ENCODE measurements at regions not wholly inside any gene's neighbourhood (a gene's known extent, or its start where the extent isn't known, plus 50 kb on each side); places are given as distances from the start of the nearest gene placed in this dataset.

DNA sequence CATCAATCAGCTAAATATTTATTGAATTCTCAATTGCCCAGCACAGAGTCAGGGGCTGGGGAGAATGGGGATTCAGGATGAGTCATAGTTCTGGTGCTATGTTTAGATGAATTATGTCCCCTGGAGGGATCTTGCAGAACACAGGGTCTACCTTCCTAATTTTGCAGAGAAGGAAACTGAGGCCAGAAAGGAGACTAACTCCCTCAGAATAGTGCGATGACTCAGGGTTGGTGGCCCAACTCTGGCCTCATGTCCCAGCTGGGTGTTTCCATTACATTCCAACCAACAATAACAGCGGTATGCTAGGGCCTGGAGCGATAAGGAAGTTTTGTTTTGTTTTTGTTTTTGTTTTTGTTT lies 270.9 kb downstream of the TLE3 start:
- Histone ChIP-seq H2AFZ (ENCODE audit: low read length) (no peak overlapping the region), H3K4me2 (ENCODE audit: low read depth, low read length, poor library complexity, severe bottlenecking) (no peak overlapping the region), H3K9me2 (replicated peaks; ENCODE audit: insufficient read depth, low read length) (no peaks in the 10 kb centered on the region)

DNA sequence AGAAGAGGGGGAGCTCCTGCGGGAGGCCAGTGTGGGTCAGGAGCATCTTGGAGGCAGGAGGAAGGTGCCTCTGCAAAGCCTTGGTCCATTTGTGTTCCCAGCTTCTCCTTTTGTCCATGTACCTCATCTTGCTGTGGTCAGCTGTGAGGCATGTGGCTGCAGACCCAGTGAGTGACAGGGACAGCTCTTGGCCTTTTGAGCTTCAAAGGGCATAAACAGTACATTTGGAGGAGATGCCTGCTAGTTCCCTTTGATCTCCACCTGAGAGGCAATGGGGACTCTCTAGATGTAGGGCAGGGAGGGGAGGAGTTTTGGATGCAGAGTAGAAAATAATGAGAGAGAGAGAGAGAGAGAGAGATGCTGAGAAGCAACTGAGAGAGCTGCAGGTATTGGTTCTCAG lies 270.0 kb downstream of the TLE3 start:
- H4K20me1 ChIP-seq (ENCODE audit: insufficient read depth, low read depth, low read length), result no peaks in the 10 kb centered on the region
- no peaks in the 10 kb centered on the region for H3K79me2 ChIP-seq (ENCODE audit: low read length)
- H3K27me3 ChIP-seq (ENCODE audit: low read length), result no peaks in the 10 kb centered on the region
- H3K9me3 ChIP-seq (ENCODE audit: low read length), result no peaks in the 10 kb centered on the region
- no peak for DNase-seq
- no peak overlapping the region for H3K27ac ChIP-seq (ENCODE audit: low read length)
- H3K9me2 ChIP-seq (replicated peaks; ENCODE audit: insufficient read depth, low read length), result no peaks in the 10 kb centered on the region
- no peaks in the 10 kb centered on the region for H3K36me3 ChIP-seq (ENCODE audit: insufficient read depth, low read length)
- H3K4me1 ChIP-seq (ENCODE audit: low read length), result peaks cover 32% of the 10 kb centered on the region
- no peak overlapping the region for H3K4me2 ChIP-seq (ENCODE audit: low read depth, low read length, poor library complexity, severe bottlenecking)
- H3K4me3 ChIP-seq (ENCODE audit: low read length), result no peak overlapping the region
- H3K9ac ChIP-seq (ENCODE audit: low read length), result no peak overlapping the region
- H2AFZ ChIP-seq (ENCODE audit: low read length), result no peak overlapping the region

More for the DNA sequence above, 270.9 kb downstream of the TLE3 start:
- Histone ChIP-seq H3K9me3 (ENCODE audit: low read length) (no peaks in the 10 kb centered on the region), H3K4me1 (ENCODE audit: low read length) (peaks cover 36% of the 10 kb centered on the region), H4K20me1 (ENCODE audit: insufficient read depth, low read depth, low read length) (no peaks in the 10 kb centered on the region), H3K36me3 (ENCODE audit: insufficient read depth, low read length) (no peaks in the 10 kb centered on the region), H3K27ac (ENCODE audit: low read length) (no peak overlapping the region), H3K79me2 (ENCODE audit: low read length) (no peaks in the 10 kb centered on the region), H3K9ac (ENCODE audit: low read length) (no peak overlapping the region), H3K4me3 (ENCODE audit: low read length) (no peak overlapping the region), H3K27me3 (ENCODE audit: low read length) (no peaks in the 10 kb centered on the region)
- no peak for DNase-seq

DNA sequence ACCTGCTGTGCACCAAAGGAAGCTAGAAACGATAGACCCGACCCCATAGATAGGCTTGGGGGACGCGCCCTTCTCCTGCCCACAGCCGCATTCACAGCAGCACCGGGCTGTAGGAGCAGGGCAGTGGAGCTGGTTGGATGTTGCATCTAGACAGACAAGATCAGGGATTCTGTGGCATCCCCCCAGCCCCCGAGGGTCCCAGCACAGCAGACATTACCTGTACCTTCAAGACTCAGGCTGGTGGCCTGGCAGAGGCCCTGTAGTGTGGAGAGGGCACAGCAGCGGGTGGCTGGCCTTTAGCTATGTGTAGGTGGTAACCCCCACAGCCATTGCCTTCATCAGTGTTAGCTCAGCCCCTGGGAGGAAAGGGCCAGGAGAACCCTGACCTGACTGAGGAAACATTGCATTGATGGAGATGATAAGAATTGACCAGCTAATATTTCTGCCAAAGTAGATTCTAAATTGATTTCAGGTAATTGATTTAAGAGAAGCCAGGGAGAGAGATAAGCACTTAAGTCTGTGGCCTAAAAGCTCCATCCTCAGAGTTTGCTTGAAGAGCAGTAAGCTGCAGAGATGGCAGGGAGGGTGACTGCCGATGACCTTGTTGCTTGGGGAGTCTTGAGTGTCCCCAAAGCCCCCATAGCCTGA lies 269.4 kb downstream of the TLE3 start:
- H3K9me2 ChIP-seq (replicated peaks; ENCODE audit: insufficient read depth, low read length), result no peaks in the 10 kb centered on the region
- H3K27me3 ChIP-seq (ENCODE audit: low read length), result no peaks in the 10 kb centered on the region
- H3K36me3 ChIP-seq (ENCODE audit: insufficient read depth, low read length), result no peaks in the 10 kb centered on the region
- H4K20me1 ChIP-seq (ENCODE audit: insufficient read depth, low read depth, low read length), result no peaks in the 10 kb centered on the region
- no peak overlapping the region for H3K27ac ChIP-seq (ENCODE audit: low read length)
- no peaks in the 10 kb centered on the region for H3K9me3 ChIP-seq (ENCODE audit: low read length)
- H3K79me2 ChIP-seq (ENCODE audit: low read length), result no peaks in the 10 kb centered on the region
- H3K9ac ChIP-seq (ENCODE audit: low read length), result no peak overlapping the region
- H3K4me1 ChIP-seq (ENCODE audit: low read length), result peaks cover 32% of the 10 kb centered on the region
- H3K4me2 ChIP-seq (ENCODE audit: low read depth, low read length, poor library complexity, severe bottlenecking), result no peak overlapping the region
- DNase-seq, result no peak
- no peak overlapping the region for H3K4me3 ChIP-seq (ENCODE audit: low read length)
- no peak overlapping the region for H2AFZ ChIP-seq (ENCODE audit: low read length)

DNA sequence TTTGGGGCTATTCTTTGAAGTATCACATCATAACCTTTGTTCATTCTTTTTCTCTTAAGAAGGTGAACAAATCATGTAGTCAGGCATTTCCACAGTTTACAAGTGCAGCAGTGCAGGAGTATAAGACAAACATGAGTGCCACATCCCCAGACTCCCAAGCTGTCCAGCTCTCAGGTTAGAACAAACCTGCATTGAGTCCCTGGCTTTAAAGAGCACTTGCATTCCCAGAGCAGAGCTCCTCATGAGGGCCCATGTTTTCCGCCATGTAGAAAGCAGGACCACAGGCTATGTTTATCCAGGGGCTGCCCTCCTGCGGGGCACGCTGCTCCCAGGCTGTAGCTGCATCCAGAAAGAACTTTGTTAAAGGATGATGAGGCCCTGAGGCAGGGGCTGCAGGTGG lies 267.7 kb downstream of the TLE3 start:
- Histone ChIP-seq H4K20me1 (ENCODE audit: insufficient read depth, low read depth, low read length) (no peaks in the 10 kb centered on the region), H3K9ac (ENCODE audit: low read length) (no peak overlapping the region), H3K4me2 (ENCODE audit: low read depth, low read length, poor library complexity, severe bottlenecking) (no peak overlapping the region), H3K27me3 (ENCODE audit: low read length) (no peaks in the 10 kb centered on the region), H3K79me2 (ENCODE audit: low read length) (no peaks in the 10 kb centered on the region), H3K9me3 (ENCODE audit: low read length) (no peaks in the 10 kb centered on the region), H3K27ac (ENCODE audit: low read length) (no peak overlapping the region), H3K9me2 (replicated peaks; ENCODE audit: insufficient read depth, low read length) (no peaks in the 10 kb centered on the region), H3K36me3 (ENCODE audit: insufficient read depth, low read length) (no peaks in the 10 kb centered on the region), H2AFZ (ENCODE audit: low read length) (no peak overlapping the region), H3K4me1 (ENCODE audit: low read length) (peaks cover 37% of the 10 kb centered on the region), H3K4me3 (ENCODE audit: low read length) (no peak overlapping the region)
- DNase-seq, result no peak

DNA sequence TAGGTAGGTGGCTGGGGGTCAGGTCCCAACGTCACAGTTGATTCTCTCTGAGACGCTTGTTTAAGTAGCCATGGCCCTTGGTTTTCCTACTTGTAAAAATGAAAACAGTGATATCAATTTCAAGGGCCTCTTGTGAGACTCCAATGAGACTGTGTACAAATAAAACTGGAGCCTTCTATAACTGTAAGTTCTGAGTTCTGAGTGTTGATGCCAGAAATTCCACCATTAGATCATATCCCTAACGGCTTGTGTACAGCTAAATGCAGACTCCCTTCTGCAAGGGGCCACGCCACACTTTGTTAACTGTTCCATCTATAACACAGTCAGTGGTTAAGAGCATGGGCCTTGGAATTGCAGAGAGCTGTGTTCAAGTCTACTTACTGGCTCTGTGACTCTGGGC lies 267.3 kb downstream of the TLE3 start:
- Histone ChIP-seq H3K4me3 (ENCODE audit: low read length) (no peak overlapping the region), H3K36me3 (ENCODE audit: insufficient read depth, low read length) (no peaks in the 10 kb centered on the region), H3K79me2 (ENCODE audit: low read length) (no peaks in the 10 kb centered on the region), H3K4me2 (ENCODE audit: low read depth, low read length, poor library complexity, severe bottlenecking) (no peak overlapping the region), H3K4me1 (ENCODE audit: low read length) (peaks cover 41% of the 10 kb centered on the region), H3K9ac (ENCODE audit: low read length) (no peak overlapping the region), H3K9me2 (replicated peaks; ENCODE audit: insufficient read depth, low read length) (no peaks in the 10 kb centered on the region), H3K9me3 (ENCODE audit: low read length) (no peaks in the 10 kb centered on the region), H3K27me3 (ENCODE audit: low read length) (no peaks in the 10 kb centered on the region), H4K20me1 (ENCODE audit: insufficient read depth, low read depth, low read length) (no peaks in the 10 kb centered on the region), H3K27ac (ENCODE audit: low read length) (no peak overlapping the region), H2AFZ (ENCODE audit: low read length) (no peak overlapping the region)
- DNase-seq, result no peak

DNA sequence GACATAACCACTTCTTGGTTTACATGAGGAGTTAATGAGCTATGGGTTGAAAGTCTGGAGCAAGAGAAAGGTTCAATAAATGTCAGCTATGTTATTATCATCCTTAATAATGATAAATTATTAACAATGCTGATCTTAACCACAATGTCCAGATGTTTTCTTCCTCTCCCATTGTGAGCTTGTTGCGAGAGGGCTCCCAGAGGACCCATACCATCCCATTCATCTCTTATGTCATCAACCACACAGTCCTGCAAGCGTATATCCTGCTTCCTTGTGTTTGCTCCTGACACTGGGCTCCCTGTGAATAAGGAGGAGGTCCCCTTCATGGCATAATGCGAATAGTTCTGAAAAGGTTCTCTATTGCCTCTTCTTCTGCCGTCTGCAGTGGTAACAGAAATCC lies 266.8 kb downstream of the TLE3 start:
- H3K4me1 ChIP-seq (ENCODE audit: low read length), result peaks cover 42% of the 10 kb centered on the region
- no peaks in the 10 kb centered on the region for H3K27me3 ChIP-seq (ENCODE audit: low read length)
- H2AFZ ChIP-seq (ENCODE audit: low read length), result no peak overlapping the region
- no peaks in the 10 kb centered on the region for H4K20me1 ChIP-seq (ENCODE audit: insufficient read depth, low read depth, low read length)
- DNase-seq, result no peak
- no peaks in the 10 kb centered on the region for H3K79me2 ChIP-seq (ENCODE audit: low read length)
- H3K27ac ChIP-seq (ENCODE audit: low read length), result no peak overlapping the region
- H3K9ac ChIP-seq (ENCODE audit: low read length), result no peak overlapping the region
- H3K36me3 ChIP-seq (ENCODE audit: insufficient read depth, low read length), result no peaks in the 10 kb centered on the region
- no peaks in the 10 kb centered on the region for H3K9me2 ChIP-seq (replicated peaks; ENCODE audit: insufficient read depth, low read length)
- no peaks in the 10 kb centered on the region for H3K9me3 ChIP-seq (ENCODE audit: low read length)
- no peak overlapping the region for H3K4me3 ChIP-seq (ENCODE audit: low read length)
- H3K4me2 ChIP-seq (ENCODE audit: low read depth, low read length, poor library complexity, severe bottlenecking), result no peak overlapping the region

DNA sequence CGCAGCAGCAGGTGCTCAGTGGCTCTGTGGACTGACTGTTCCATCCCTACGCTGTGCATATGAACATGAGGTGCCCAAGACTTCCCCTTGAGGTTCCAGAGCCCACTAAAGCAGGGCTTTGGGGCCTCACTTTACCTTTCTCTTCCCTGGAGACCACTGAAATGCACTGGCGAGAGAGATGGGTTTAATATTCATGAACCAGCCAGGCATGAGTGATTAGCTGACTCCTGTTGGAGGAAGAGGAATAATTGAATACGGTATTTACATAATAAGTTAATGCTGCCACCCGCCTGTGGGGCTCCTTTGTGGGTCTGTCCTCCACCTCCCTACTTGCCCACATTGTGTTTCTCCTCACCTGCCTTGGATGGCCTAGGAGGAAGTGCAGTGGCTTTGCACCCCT lies 263.4 kb downstream of the TLE3 start:
- peaks cover 45% of the 10 kb centered on the region for H3K4me1 ChIP-seq (ENCODE audit: low read length)
- peak; percentile 85 for DNase-seq
- H4K20me1 ChIP-seq (ENCODE audit: insufficient read depth, low read depth, low read length), result no peaks in the 10 kb centered on the region
- no peaks in the 10 kb centered on the region for H3K9me3 ChIP-seq (ENCODE audit: low read length)
- H3K27ac ChIP-seq (ENCODE audit: low read length), result peak overlapping the region; percentile 81
- peak overlapping the region; percentile 46 for H3K4me2 ChIP-seq (ENCODE audit: low read depth, low read length, poor library complexity, severe bottlenecking)
- no peaks in the 10 kb centered on the region for H3K27me3 ChIP-seq (ENCODE audit: low read length)
- no peaks in the 10 kb centered on the region for H3K36me3 ChIP-seq (ENCODE audit: insufficient read depth, low read length)
- H3K9me2 ChIP-seq (replicated peaks; ENCODE audit: insufficient read depth, low read length), result no peaks in the 10 kb centered on the region
- H2AFZ ChIP-seq (ENCODE audit: low read length), result no peak overlapping the region
- H3K9ac ChIP-seq (ENCODE audit: low read length), result no peak overlapping the region
- H3K79me2 ChIP-seq (ENCODE audit: low read length), result no peaks in the 10 kb centered on the region
- H3K4me3 ChIP-seq (ENCODE audit: low read length), result peak overlapping the region; percentile 33

DNA sequence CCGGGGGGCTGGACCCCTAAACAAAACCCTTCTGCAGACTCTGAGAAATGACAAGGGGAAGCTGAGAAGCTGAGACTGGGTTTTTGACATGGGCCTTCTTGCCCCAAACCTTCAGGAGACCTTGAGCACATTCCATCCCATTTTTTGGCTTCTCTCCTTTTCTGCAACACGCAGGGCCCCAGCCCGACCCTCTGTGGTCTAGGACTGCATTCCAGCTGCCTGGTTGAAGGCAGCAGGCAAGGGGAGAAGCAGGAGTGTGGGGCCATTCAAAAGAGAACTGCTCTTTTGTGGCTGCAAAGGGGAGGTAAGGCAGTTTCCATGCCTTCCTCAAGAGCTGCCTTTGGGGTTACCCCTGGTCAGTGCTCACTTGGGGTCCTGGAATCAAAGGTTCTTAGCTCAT lies 263.0 kb downstream of the TLE3 start:
- Histone ChIP-seq H2AFZ (ENCODE audit: low read length) (peak overlapping the region; percentile 15; the same call in 1 of the 2 replicates), H3K27me3 (ENCODE audit: low read length) (no peaks in the 10 kb centered on the region), H3K4me1 (ENCODE audit: low read length) (peaks cover 45% of the 10 kb centered on the region), H3K36me3 (ENCODE audit: insufficient read depth, low read length) (no peaks in the 10 kb centered on the region), H3K9me3 (ENCODE audit: low read length) (no peaks in the 10 kb centered on the region), H3K9ac (ENCODE audit: low read length) (peak overlapping the region; percentile 61), H3K4me3 (ENCODE audit: low read length) (peak overlapping the region; percentile 33), H4K20me1 (ENCODE audit: insufficient read depth, low read depth, low read length) (no peaks in the 10 kb centered on the region), H3K79me2 (ENCODE audit: low read length) (no peaks in the 10 kb centered on the region), H3K27ac (ENCODE audit: low read length) (peak overlapping the region; percentile 81), H3K4me2 (ENCODE audit: low read depth, low read length, poor library complexity, severe bottlenecking) (peak overlapping the region; percentile 46), H3K9me2 (replicated peaks; ENCODE audit: insufficient read depth, low read length) (no peaks in the 10 kb centered on the region)
- peak; percentile 57 for DNase-seq

Measured in Karpas-422 (cell line).